IMR-90 (cell line): ENCODE measurements at regions not wholly inside any gene's neighbourhood (a gene's known extent, or its start where the extent isn't known, plus 50 kb on each side); places are given as distances from the start of the nearest gene placed in this dataset.

Experiments
- ATAC-seq: fragments of 200-7000 bp; cut with Tn5 transposase; 2 replicates; pipeline ENCODE4 v1.9.1; 2020; ENCODE audit warnings: low read depth, mild to moderate bottlenecking, moderate library complexity
- BruUV-seq: library from RNA; stranded (reverse); fragments of 400-500 nt; replicated peaks from 2 replicates; lab custom pipeline; 2021; lab: Mats Ljungman, UMichigan
- CTCF ChIA-PET: fragments of 300-600 bp; formaldehyde crosslinking; extraction: SDS; loops from one replicate; lab custom pipeline; 2021; ENCODE audit warnings: antibody characterized with exemption; lab: Yijun Ruan, JAX
- POLR2A ChIA-PET: fragments of 300-600 bp; sonication (Branson Sonifier 250); formaldehyde crosslinking; loops from one replicate; lab custom pipeline; 2022; ENCODE audit warnings: antibody characterized with exemption; ENCODE audit not compliant: unreplicated experiment; lab: Charles Lee
- DNase-seq: peaks from one replicate; pipeline ENCODE4 v3.0.0; 2013
- H2AFZ ChIP-seq: replicated peaks from 2 replicates; pipeline ENCODE3; 2013; ENCODE audit warnings: low read length, mild to moderate bottlenecking; ENCODE audit not compliant: poor library complexity
- H2AK5ac ChIP-seq: 2 replicates; pipeline ENCODE4 v1.6.1; 2013; ENCODE audit warnings: low read depth, low read length, inconsistent platforms
- H2AK9ac ChIP-seq: replicated peaks from 2 replicates; pipeline ENCODE3; 2013; ENCODE audit warnings: mild to moderate bottlenecking, low read depth, low read length, moderate library complexity; ENCODE audit not compliant: poor library complexity
- H2BK120ac ChIP-seq: 2 replicates; pipeline ENCODE4 v1.6.1; 2013; ENCODE audit warnings: low read depth, low read length, inconsistent platforms
- H2BK15ac ChIP-seq: 3 replicates; pipeline ENCODE4 v1.6.1; 2013; ENCODE audit warnings: low read depth, low read length, inconsistent platforms
- H2BK20ac ChIP-seq: 2 replicates; pipeline ENCODE4 v1.6.1; 2013; ENCODE audit warnings: low read depth, mild to moderate bottlenecking, inconsistent platforms, low read length, moderate library complexity
- H2BK5ac ChIP-seq: 2 replicates; pipeline ENCODE4 v1.6.1; 2013; ENCODE audit warnings: mild to moderate bottlenecking, low read depth, low read length, inconsistent platforms; ENCODE audit not compliant: poor library complexity, severe bottlenecking
- H3K14ac ChIP-seq: replicated peaks from 2 replicates; pipeline ENCODE4 v1.6.1; 2013; ENCODE audit warnings: low read depth, low read length, inconsistent platforms
- H3K18ac ChIP-seq: 2 replicates; pipeline ENCODE4 v1.6.1; 2013; ENCODE audit warnings: low read depth, low read length, control low read depth
- H3K23ac ChIP-seq: 2 replicates; pipeline ENCODE4 v1.6.1; 2013; ENCODE audit warnings: low read depth, low read length, inconsistent platforms
- H3K27ac ChIP-seq: 2 replicates; pipeline ENCODE4 v1.5.1; 2013; ENCODE audit warnings: mild to moderate bottlenecking, control low read depth, low read length; ENCODE audit not compliant: insufficient read depth
- H3K27me3 ChIP-seq: 2 replicates; pipeline ENCODE4 v1.6.1; 2013; ENCODE audit warnings: low read length; ENCODE audit not compliant: control insufficient read depth, insufficient read depth
- H3K36me3 ChIP-seq: 2 replicates; pipeline ENCODE4 v1.6.1; 2013; ENCODE audit warnings: low read length, mixed read lengths; ENCODE audit not compliant: control insufficient read depth, insufficient read depth
- H3K4ac ChIP-seq: 2 replicates; pipeline ENCODE4 v1.6.1; 2013; ENCODE audit warnings: low read depth, low read length, inconsistent platforms
- H3K4me1 ChIP-seq: 2 replicates; pipeline ENCODE4 v1.6.1; 2013; ENCODE audit warnings: low read length, mixed read lengths; ENCODE audit not compliant: control insufficient read depth, insufficient read depth
- H3K4me2 ChIP-seq: 2 replicates; pipeline ENCODE4 v1.6.1; 2013; ENCODE audit warnings: low read depth, mild to moderate bottlenecking, control low read depth, low read length, moderate library complexity
- H3K4me3 ChIP-seq: 2 replicates; pipeline ENCODE4 v1.5.1; 2013; ENCODE audit warnings: low read depth, mild to moderate bottlenecking, control low read depth, low read length, moderate library complexity; ENCODE audit not compliant: insufficient read depth
- H3K56ac ChIP-seq: 2 replicates; pipeline ENCODE4 v1.6.1; 2013; ENCODE audit warnings: low read length, inconsistent platforms; ENCODE audit not compliant: insufficient read depth; ENCODE audit errors: extremely low read depth
- H3K79me1 ChIP-seq, 2 experiments: 2 replicates each; pipeline ENCODE4 v1.6.1; 2013; ENCODE audit warnings: low read length in 2 of 2, inconsistent platforms in 1 of 2, low read depth in 1 of 2
- H3K9ac ChIP-seq: 2 replicates; pipeline ENCODE4 v1.6.1; 2013; ENCODE audit warnings: low read depth, low read length, control low read depth
- H3K9me1 ChIP-seq: 2 replicates; pipeline ENCODE4 v1.6.1; 2013; ENCODE audit warnings: low read length, inconsistent platforms; ENCODE audit not compliant: insufficient read depth
- H3K9me3 ChIP-seq: 2 replicates; pipeline ENCODE4 v1.6.1; 2013; ENCODE audit warnings: low read length; ENCODE audit not compliant: control insufficient read depth, insufficient read depth
- H4K20me1 ChIP-seq: 2 replicates; pipeline ENCODE4 v1.6.1; 2013; ENCODE audit warnings: low read length, inconsistent platforms; ENCODE audit not compliant: insufficient read depth
- H4K5ac ChIP-seq: 2 replicates; pipeline ENCODE4 v1.6.1; 2013; ENCODE audit warnings: mild to moderate bottlenecking, low read depth, low read length, control low read depth
- H4K8ac ChIP-seq, 2 experiments: 2 replicates each; pipeline ENCODE4 v1.6.1; 2013; ENCODE audit warnings: low read depth in 2 of 2, low read length in 2 of 2, control low read depth in 1 of 2, inconsistent platforms in 1 of 2
- H4K91ac ChIP-seq: 2 replicates; pipeline ENCODE4 v1.6.1; 2013; ENCODE audit warnings: low read depth, low read length, inconsistent platforms; ENCODE audit not compliant: insufficient read depth
- BHLHE40 ChIP-seq: fragments of 150-350 bp; IDR thresholded peaks from 2 replicates; pipeline ENCODE4 v1.6.1; 2016; ENCODE audit warnings: mild to moderate bottlenecking, low read depth, low read length
- CEBPB ChIP-seq: IDR thresholded peaks from 2 replicates; pipeline ENCODE4 v1.6.1; 2012; ENCODE audit warnings: low read depth, low read length, improper control_type of control experiment
- CHD1 ChIP-seq: IDR thresholded peaks from 2 replicates; pipeline ENCODE4 v1.6.1; 2012; ENCODE audit warnings: low read depth, low read length, improper control_type of control experiment
- ELK1 ChIP-seq: fragments of 150-350 bp; IDR thresholded peaks from 2 replicates; pipeline ENCODE4 v1.6.1; 2016; ENCODE audit warnings: low read depth, mild to moderate bottlenecking, low read length, moderate library complexity, borderline replicate concordance
- FOS ChIP-seq: fragments of 150-350 bp; IDR thresholded peaks from 2 replicates; pipeline ENCODE4 v1.6.1; 2016; ENCODE audit warnings: low read depth, low read length
- MAFK ChIP-seq: IDR thresholded peaks from 2 replicates; pipeline ENCODE4 v1.6.1; 2012; ENCODE audit warnings: low read depth, low read length, improper control_type of control experiment
- MAZ ChIP-seq: IDR thresholded peaks from 2 replicates; pipeline ENCODE4 v1.6.1; 2012; ENCODE audit warnings: low read depth, mild to moderate bottlenecking, low read length, improper control_type of control experiment, moderate library complexity, borderline replicate concordance
- MXI1 ChIP-seq: IDR thresholded peaks from 2 replicates; pipeline ENCODE4 v1.6.1; 2012; ENCODE audit warnings: low read depth, mild to moderate bottlenecking, low read length, moderate library complexity, borderline replicate concordance
- NFE2L2 ChIP-seq: fragments of 150-350 bp; IDR thresholded peaks from 2 replicates; pipeline ENCODE4 v1.6.1; 2016; ENCODE audit warnings: low read depth, mild to moderate bottlenecking, low read length
- POLR2A ChIP-seq: IDR thresholded peaks from 2 replicates; pipeline ENCODE4 v1.6.1; 2012; ENCODE audit warnings: mild to moderate bottlenecking, low read depth, low read length
- RAD21 ChIP-seq: IDR thresholded peaks from 2 replicates; pipeline ENCODE4 v1.6.1; 2012; ENCODE audit warnings: low read length, improper control_type of control experiment
- RCOR1 ChIP-seq: IDR thresholded peaks from 2 replicates; pipeline ENCODE4 v1.6.1; 2012; ENCODE audit warnings: mild to moderate bottlenecking, low read length, improper control_type of control experiment; ENCODE audit not compliant: insufficient replicate concordance
- RFX5 ChIP-seq: IDR thresholded peaks from 2 replicates; pipeline ENCODE4 v1.8.0; 2012; ENCODE audit warnings: low read depth, mild to moderate bottlenecking, low read length, moderate library complexity
- SMC3 ChIP-seq: fragments of 150-350 bp; IDR thresholded peaks from 2 replicates; pipeline ENCODE4 v1.6.1; 2016; ENCODE audit warnings: low read depth, mild to moderate bottlenecking, antibody characterized with exemption, low read length, moderate library complexity
- WGBS, 2 experiments: methylation state at CpG; one replicate each; pipeline versions ENCODE4 v1.1.5 to v1.1.7; 2013; ENCODE audit warnings: missing lambda C conversion rate in 2 of 2; ENCODE audit not compliant: insufficient read length in 1 of 2; ENCODE audit errors: extremely low coverage in 2 of 2; 5-methylcytosine and 5-hydroxymethylcytosine counted together
- dilution Hi-C: fragments of 300-500 bp; cut with HindIII; formaldehyde crosslinking; loops from one replicate; pipeline ENCODE4 v1.14.3; 2018; ENCODE audit warnings: low sequenced_read_pairs; ENCODE audit not compliant: unreplicated experiment
- in situ Hi-C: fragments of 300-500 bp; cut with MboI; formaldehyde crosslinking; loops from 3 replicates; pipeline ENCODE4 v1.14.3; 2019; ENCODE audit warnings: low sequenced_read_pairs, inconsistent platforms, mixed read lengths
- intact Hi-C: fragments of 100-400 bp; cut with micrococcal nuclease; formaldehyde crosslinking; loops from 2 replicates; pipeline ENCODE4 v1.10.0; 2022
- TF ChIP-seq, protein P1 (sequence below): conservative IDR thresholded peaks from 2 replicates; pipeline ENCODE4 v1.5.1; 2012; ENCODE audit warnings: mild to moderate bottlenecking, low read depth, low read length, improper control_type of control experiment
- TF ChIP-seq, protein P2 (sequence below): fragments of 150-350 bp; IDR thresholded peaks from 2 replicates; pipeline ENCODE4 v1.6.1; 2017; ENCODE audit warnings: mild to moderate bottlenecking, antibody characterized with exemption, low read length, low read depth

GRCh38 chr10:28903736-28904135 is 226.4 kb downstream of the BAMBI start:
- Histone ChIP-seq H3K4me2 (no peak overlapping the region), H3K14ac (no peak overlapping the region), H3K23ac (no peak overlapping the region), H2BK120ac (no peak overlapping the region), H4K5ac (no peak overlapping the region), H3K36me3 (no peaks in the 10 kb centered on the region), H2BK20ac (no peak overlapping the region), H3K9me3 (no peaks in the 10 kb centered on the region), H3K79me1 (no peaks in the 10 kb centered on the region), H3K4me1 (peaks cover 12% of the 10 kb centered on the region), H4K20me1 (no peaks in the 10 kb centered on the region), H4K8ac (no peak overlapping the region; a peak in 1 of 4 replicates), H3K27ac (no peak overlapping the region), H2BK5ac (no peak overlapping the region), H2BK15ac (no peak overlapping the region), H3K27me3 (no peaks in the 10 kb centered on the region), H2AFZ (no peak overlapping the region), H2AK9ac (no peak overlapping the region), H3K4me3 (no peak overlapping the region), H3K9ac (no peak overlapping the region), H3K56ac (no peak overlapping the region), H4K91ac (no peak overlapping the region), H3K4ac (no peak overlapping the region), H2AK5ac (no peak overlapping the region), H3K18ac (no peak overlapping the region), H3K9me1 (peaks cover 5% of the 10 kb centered on the region)
- TF ChIP-seq MAZ = no peak
- no peak for TF ChIP-seq RCOR1
- TF ChIP-seq RAD21 = no peak
- TF ChIP-seq MXI1 = no peak
- no peak for TF ChIP-seq BHLHE40
- TF ChIP-seq, protein P1, sequence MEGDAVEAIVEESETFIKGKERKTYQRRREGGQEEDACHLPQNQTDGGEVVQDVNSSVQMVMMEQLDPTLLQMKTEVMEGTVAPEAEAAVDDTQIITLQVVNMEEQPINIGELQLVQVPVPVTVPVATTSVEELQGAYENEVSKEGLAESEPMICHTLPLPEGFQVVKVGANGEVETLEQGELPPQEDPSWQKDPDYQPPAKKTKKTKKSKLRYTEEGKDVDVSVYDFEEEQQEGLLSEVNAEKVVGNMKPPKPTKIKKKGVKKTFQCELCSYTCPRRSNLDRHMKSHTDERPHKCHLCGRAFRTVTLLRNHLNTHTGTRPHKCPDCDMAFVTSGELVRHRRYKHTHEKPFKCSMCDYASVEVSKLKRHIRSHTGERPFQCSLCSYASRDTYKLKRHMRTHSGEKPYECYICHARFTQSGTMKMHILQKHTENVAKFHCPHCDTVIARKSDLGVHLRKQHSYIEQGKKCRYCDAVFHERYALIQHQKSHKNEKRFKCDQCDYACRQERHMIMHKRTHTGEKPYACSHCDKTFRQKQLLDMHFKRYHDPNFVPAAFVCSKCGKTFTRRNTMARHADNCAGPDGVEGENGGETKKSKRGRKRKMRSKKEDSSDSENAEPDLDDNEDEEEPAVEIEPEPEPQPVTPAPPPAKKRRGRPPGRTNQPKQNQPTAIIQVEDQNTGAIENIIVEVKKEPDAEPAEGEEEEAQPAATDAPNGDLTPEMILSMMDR = no peak
- TF ChIP-seq CEBPB = no peak
- TF ChIP-seq MAFK = no peak
- TF ChIP-seq FOS = no peak
- TF ChIP-seq NFE2L2 = no peak
- TF ChIP-seq RFX5 = no peak
- TF ChIP-seq, protein P2, sequence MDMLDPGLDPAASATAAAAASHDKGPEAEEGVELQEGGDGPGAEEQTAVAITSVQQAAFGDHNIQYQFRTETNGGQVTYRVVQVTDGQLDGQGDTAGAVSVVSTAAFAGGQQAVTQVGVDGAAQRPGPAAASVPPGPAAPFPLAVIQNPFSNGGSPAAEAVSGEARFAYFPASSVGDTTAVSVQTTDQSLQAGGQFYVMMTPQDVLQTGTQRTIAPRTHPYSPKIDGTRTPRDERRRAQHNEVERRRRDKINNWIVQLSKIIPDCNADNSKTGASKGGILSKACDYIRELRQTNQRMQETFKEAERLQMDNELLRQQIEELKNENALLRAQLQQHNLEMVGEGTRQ = no peak
- no peak for TF ChIP-seq POLR2A
- no peak for TF ChIP-seq SMC3
- TF ChIP-seq CHD1 = no peak
- no peak for TF ChIP-seq ELK1
- CTCF ChIA-PET = interaction anchor here (0.7 to 1.5 kb wide), 2 partner anchors 135 to 166 kb away, joined by 3 to 7 read pairs; no protein-coding TSS in a partner anchor
- in situ Hi-C loops = no loop called here
- POLR2A ChIA-PET = interaction anchor here (0.5 kb wide), 1 partner anchor 121 kb away, joined by 3 read pairs; no protein-coding TSS in a partner anchor
- WGBS, 2 experiments = no CpG with 5 or more reads among the region's 6 CpGs
- intact Hi-C loops = loop anchor here (10.0 kb wide), 1 partner anchor 169 kb away; no protein-coding TSS in a partner anchor
- no peak for ATAC-seq
- no TSS peak for BruUV-seq
- DNase-seq = no peak
- dilution Hi-C loops = no loop called here
